ENCODE measurements at regions not wholly inside any gene's neighbourhood (a gene's known extent, or its start where the extent isn't known, plus 50 kb on each side); places are given as distances from the start of the nearest gene placed in this dataset.

DNA sequence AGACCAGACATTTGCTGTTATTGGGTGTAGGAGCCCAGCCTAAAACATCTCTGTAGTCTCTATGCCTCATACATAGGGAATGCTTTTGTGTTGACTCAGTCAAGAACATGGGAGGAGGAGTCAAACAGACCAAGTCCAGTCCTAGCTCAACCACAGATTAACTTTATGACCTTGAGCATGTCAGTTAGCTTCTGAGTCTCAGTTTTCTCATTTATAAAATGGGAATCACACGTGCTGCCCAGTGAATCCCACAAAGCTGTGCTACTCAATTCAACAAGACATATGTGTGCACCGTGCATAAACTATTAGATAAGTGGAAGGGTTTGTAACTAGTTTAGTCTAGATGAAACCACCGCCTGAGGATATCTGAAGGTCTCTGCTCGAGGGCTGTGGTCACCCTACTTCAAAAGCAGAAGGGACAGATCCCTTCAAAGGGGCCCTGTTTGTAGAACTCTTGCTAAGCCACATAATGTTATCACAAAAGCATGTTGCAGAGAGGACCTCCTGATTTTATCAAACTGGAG, 109.5 kb upstream of the NFIA start:
- H3K4me3 ChIP-seq (ENCODE audit: low read depth, low read length): no peak overlapping the region
- POLR2A ChIA-PET: no interaction called here
- peak; percentile 32 for DNase-seq (ENCODE audit: low read depth, low spot score)
- CTCF ChIA-PET: no interaction called here
- H3K9me3 ChIP-seq (ENCODE audit: control insufficient read depth, insufficient read depth, low read length): no peaks in the 10 kb centered on the region
- TF ChIP-seq, protein P1, sequence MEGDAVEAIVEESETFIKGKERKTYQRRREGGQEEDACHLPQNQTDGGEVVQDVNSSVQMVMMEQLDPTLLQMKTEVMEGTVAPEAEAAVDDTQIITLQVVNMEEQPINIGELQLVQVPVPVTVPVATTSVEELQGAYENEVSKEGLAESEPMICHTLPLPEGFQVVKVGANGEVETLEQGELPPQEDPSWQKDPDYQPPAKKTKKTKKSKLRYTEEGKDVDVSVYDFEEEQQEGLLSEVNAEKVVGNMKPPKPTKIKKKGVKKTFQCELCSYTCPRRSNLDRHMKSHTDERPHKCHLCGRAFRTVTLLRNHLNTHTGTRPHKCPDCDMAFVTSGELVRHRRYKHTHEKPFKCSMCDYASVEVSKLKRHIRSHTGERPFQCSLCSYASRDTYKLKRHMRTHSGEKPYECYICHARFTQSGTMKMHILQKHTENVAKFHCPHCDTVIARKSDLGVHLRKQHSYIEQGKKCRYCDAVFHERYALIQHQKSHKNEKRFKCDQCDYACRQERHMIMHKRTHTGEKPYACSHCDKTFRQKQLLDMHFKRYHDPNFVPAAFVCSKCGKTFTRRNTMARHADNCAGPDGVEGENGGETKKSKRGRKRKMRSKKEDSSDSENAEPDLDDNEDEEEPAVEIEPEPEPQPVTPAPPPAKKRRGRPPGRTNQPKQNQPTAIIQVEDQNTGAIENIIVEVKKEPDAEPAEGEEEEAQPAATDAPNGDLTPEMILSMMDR (IDR thresholded peaks at IDR 0.05; ENCODE audit: low read depth, low read length): no peak
- no peaks in the 10 kb centered on the region for H3K27me3 ChIP-seq (ENCODE audit: control insufficient read depth, insufficient read depth, low read length)
- no peak overlapping the region for H3K27ac ChIP-seq (ENCODE audit: low read depth, low read length)

DNA sequence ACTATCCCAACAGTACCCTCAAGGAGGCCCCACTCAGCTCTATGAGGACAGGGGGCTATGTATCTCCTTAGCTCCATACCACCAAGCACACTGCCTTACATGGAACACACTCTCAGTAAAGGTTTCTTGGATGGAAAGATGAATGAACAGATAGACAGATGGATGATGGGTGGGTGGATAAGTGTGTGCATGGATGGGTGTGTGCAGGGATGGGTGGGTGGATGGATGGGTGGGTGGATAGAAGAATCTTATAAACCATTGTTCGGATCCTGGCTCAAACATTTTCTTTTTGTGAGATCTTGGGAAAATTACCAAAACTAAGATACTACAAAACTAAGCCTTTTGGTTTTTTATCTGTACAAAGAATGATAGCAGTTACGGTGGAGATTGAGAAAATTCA, 111.0 kb upstream of the NFIA start:
- no peaks in the 10 kb centered on the region for H3K27me3 ChIP-seq (ENCODE audit: control insufficient read depth, insufficient read depth, low read length)
- TF ChIP-seq, protein P1 (IDR thresholded peaks at IDR 0.05; ENCODE audit: low read depth, low read length): no peak
- no peaks in the 10 kb centered on the region for H3K9me3 ChIP-seq (ENCODE audit: control insufficient read depth, insufficient read depth, low read length)
- H3K4me3 ChIP-seq (ENCODE audit: low read depth, low read length): no peak overlapping the region
- ChIA-PET CTCF (interaction anchor here (0.8 to 1.1 kb wide), 2 partner anchors 19 to 79 kb away, joined by 3 read pairs; no protein-coding TSS in a partner anchor), POLR2A (no interaction called here)
- no peak overlapping the region for H3K27ac ChIP-seq (ENCODE audit: low read depth, low read length)
- no peak for DNase-seq (ENCODE audit: low read depth, low spot score)

DNA sequence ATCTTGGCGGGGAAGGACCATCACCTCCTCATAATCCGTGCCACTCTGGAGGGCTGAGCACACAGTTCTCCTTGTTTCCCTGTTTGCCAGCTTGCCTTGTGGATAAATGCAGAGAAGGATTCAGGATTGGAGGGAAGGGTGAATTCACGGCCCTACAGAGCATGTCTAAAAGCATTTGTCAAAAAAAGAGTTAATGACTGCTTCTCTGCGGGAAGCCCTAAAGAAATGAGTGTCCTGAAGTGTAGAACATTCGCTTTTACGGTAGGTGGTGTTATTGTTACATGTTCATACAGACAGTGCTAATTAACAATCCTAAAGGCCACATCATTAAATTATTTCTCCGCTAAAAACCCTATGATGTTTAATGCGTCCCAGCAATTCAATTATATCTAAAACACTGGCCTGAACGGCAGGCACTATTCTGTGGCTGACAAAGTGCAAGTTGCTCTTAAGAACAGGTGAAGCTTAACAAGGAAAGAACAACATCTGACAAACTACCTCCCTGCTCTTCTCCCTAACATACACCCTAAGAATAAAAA, 112.3 kb upstream of the NFIA start:
- no peak for DNase-seq (ENCODE audit: low read depth, low spot score)

DNA sequence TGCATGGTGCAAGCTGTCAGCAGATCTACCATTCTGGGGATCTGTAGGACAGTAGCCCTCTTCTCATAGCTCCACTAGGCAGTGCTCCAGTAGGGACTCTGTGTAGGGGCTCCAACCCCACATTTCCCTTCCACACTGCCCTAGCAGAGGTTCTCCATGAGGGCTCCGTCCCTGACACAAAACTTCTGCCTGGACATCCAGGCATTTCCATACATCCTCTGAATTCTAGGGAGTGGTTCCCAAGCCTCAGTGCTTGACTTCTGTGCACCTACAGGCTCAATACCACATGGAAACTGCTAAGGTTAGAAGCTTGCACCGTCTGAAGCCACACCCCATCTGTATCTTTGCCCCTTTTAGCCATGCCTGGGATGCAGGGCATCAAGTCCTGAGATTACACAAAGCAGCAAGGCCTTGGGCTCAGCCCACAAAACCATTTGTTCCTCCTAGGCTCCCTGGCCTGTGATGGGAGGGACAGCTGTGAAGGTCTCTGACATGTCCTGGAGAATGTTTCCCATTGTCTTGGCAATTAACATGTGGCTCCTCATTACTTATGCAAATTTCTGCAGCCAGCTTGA, 117.0 kb upstream of the NFIA start:
- Histone ChIP-seq H3K27ac (ENCODE audit: low read depth, low read length) (no peak overlapping the region), H3K4me3 (ENCODE audit: low read depth, low read length) (no peak overlapping the region), H3K27me3 (ENCODE audit: control insufficient read depth, insufficient read depth, low read length) (no peaks in the 10 kb centered on the region), H3K9me3 (ENCODE audit: control insufficient read depth, insufficient read depth, low read length) (peaks cover 8% of the 10 kb centered on the region; the same call in 1 of the 2 replicates)
- TF ChIP-seq, protein P1 (IDR thresholded peaks at IDR 0.05; ENCODE audit: low read depth, low read length): no peak
- no peak for DNase-seq (ENCODE audit: low read depth, low spot score)
- POLR2A ChIA-PET: no interaction called here
- CTCF ChIA-PET: no interaction called here

More for the DNA sequence above, 112.3 kb upstream of the NFIA start:
- Histone ChIP-seq H3K4me3 (ENCODE audit: low read depth, low read length) (no peak overlapping the region), H3K27me3 (ENCODE audit: control insufficient read depth, insufficient read depth, low read length) (no peaks in the 10 kb centered on the region), H3K9me3 (ENCODE audit: control insufficient read depth, insufficient read depth, low read length) (peaks cover 6% of the 10 kb centered on the region; the same call in 1 of the 2 replicates), H3K27ac (ENCODE audit: low read depth, low read length) (no peak overlapping the region)
- ChIA-PET CTCF (interaction anchor here (0.6 to 2.5 kb wide), 7 partner anchors 8 to 618 kb away, joined by 3 to 11 read pairs (median 3); no protein-coding TSS in a partner anchor), POLR2A (no interaction called here)
- TF ChIP-seq, protein P1 (IDR thresholded peaks at IDR 0.05; ENCODE audit: low read depth, low read length): peak; percentile 41; the same call in 1 of the 2 replicates

DNA sequence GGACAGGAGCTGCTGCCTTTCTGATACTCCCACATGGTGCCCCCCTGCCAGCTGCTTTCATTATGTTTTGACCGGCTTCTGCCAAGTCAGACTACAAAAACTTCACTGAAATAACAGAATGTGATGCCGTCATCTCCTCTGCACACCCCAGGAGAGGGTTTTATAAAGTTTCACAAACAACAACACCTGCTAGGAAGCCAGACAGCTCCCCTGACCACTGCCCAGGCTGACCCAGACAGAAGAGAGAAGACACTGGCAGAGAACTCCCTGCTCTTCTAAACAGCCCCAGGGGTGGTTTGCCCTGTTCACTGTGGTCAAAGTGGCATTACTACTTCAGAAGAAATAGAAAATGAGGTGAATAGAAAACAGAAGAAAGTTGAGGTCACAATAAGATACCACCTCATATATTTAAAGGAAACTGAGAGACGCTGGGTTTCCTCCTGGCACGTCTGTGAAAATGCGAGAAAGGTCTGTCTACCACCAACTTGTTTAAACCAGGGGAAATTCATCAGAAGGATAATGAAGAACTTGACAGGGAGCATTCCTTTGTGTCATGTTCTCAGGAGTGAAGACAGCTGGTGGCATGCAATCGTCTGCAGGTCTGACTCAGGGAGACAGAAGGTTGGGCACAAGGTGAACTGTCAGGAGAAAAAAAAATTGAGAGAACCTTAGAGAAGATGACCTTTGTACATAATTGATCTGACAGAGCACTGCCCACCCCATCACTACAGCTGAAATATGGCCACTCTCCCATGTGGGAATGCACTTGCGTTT, 119.0 kb upstream of the NFIA start:
- ChIA-PET CTCF (no interaction called here), POLR2A (no interaction called here)
- peaks cover 8% of the 10 kb centered on the region; the same call in 1 of the 2 replicates for H3K9me3 ChIP-seq (ENCODE audit: control insufficient read depth, insufficient read depth, low read length)
- H3K27ac ChIP-seq (ENCODE audit: low read depth, low read length): no peak overlapping the region
- H3K4me3 ChIP-seq (ENCODE audit: low read depth, low read length): no peak overlapping the region
- no peaks in the 10 kb centered on the region for H3K27me3 ChIP-seq (ENCODE audit: control insufficient read depth, insufficient read depth, low read length)
- DNase-seq (ENCODE audit: low read depth, low spot score): no peak
- TF ChIP-seq, protein P1 (IDR thresholded peaks at IDR 0.05; ENCODE audit: low read depth, low read length): no peak
